BLaER1 (cell line): ENCODE measurements at regions not wholly inside any gene's neighbourhood (a gene's known extent, or its start where the extent isn't known, plus 50 kb on each side); places are given as distances from the start of the nearest gene placed in this dataset.

Experiments used
- H3K27ac ChIP-seq: shearing (Covaris generic); formaldehyde crosslinking; 2 replicates; pipeline ENCODE4 v1.8.1; 2022
- H3K27me3 ChIP-seq: shearing (Covaris generic); formaldehyde crosslinking; 2 replicates; pipeline ENCODE4 v1.8.1; 2022
- H3K36me3 ChIP-seq: shearing (Covaris generic); formaldehyde crosslinking; 2 replicates; pipeline ENCODE4 v1.8.1; 2022
- H3K4me1 ChIP-seq: shearing (Covaris generic); formaldehyde crosslinking; 2 replicates; pipeline ENCODE4 v1.8.1; 2022
- H3K4me2 ChIP-seq: shearing (Covaris generic); formaldehyde crosslinking; 2 replicates; pipeline ENCODE4 v1.8.1; 2022
- H3K4me3 ChIP-seq: shearing (Covaris generic); formaldehyde crosslinking; 2 replicates; pipeline ENCODE4 v1.8.1; 2022
- H3K9ac ChIP-seq: shearing (Covaris generic); formaldehyde crosslinking; 2 replicates; pipeline ENCODE4 v1.8.1; 2022
- H3K9me3 ChIP-seq: shearing (Covaris generic); formaldehyde crosslinking; 2 replicates; pipeline ENCODE4 v1.8.1; 2022
- H4K20me1 ChIP-seq: shearing (Covaris generic); formaldehyde crosslinking; 2 replicates; pipeline ENCODE4 v1.8.1; 2022
- Cebpa-rat ChIP-seq: shearing (Covaris generic); IDR thresholded peaks from 2 replicates; pipeline ENCODE4 v1.8.1; 2022

- Histone ChIP-seq H4K20me1 (no peaks in the 10 kb centered on the region), H3K9me3 (no peaks in the 10 kb centered on the region), H3K27me3 (no peaks in the 10 kb centered on the region), H3K36me3 (no peaks in the 10 kb centered on the region), H3K4me3 (no peak overlapping the region), H3K4me2 (no peak overlapping the region), H3K27ac (no peak overlapping the region), H3K4me1 (no peaks in the 10 kb centered on the region), H3K9ac (no peak overlapping the region)
- TF ChIP-seq Cebpa-rat, result no peak
Measured at GRCh38 chr3:168495932-168496331, 400.2 kb upstream of the GOLIM4 start.

DNA sequence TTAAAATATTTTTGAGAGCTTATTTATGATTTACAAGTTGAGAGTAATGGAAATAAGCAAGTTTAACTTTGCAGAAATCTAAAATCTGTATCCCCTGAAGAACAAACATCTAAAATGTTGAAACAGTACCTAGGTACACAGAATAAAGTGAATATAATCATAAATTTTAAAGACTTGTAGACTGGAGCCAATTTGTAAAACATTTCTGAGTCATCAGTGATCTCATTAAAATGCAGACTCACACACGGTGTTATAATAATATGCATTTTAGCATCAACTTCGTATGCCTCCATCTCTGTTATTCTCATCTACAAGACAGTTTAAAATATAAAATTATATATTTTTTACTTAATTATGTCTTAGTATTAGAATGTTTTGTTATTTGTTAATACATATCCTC lies 399.5 kb upstream of the GOLIM4 start:
- no peaks in the 10 kb centered on the region for H3K27me3 ChIP-seq
- H3K4me2 ChIP-seq, result no peak overlapping the region
- H3K4me1 ChIP-seq, result no peaks in the 10 kb centered on the region
- H4K20me1 ChIP-seq, result no peaks in the 10 kb centered on the region
- no peak overlapping the region for H3K9ac ChIP-seq
- H3K4me3 ChIP-seq, result no peak overlapping the region
- H3K27ac ChIP-seq, result no peak overlapping the region
- no peaks in the 10 kb centered on the region for H3K9me3 ChIP-seq
- no peak for TF ChIP-seq Cebpa-rat
- H3K36me3 ChIP-seq, result no peaks in the 10 kb centered on the region

- TF ChIP-seq Cebpa-rat, result no peak
- no peaks in the 10 kb centered on the region for H3K27me3 ChIP-seq
- H3K4me2 ChIP-seq, result no peak overlapping the region
- no peaks in the 10 kb centered on the region for H4K20me1 ChIP-seq
- H3K4me3 ChIP-seq, result no peak overlapping the region
- H3K4me1 ChIP-seq, result no peaks in the 10 kb centered on the region
- no peak overlapping the region for H3K27ac ChIP-seq
- H3K9ac ChIP-seq, result no peak overlapping the region
- H3K36me3 ChIP-seq, result no peaks in the 10 kb centered on the region
- no peaks in the 10 kb centered on the region for H3K9me3 ChIP-seq
Measured at GRCh38 chr3:168493412-168494205, 397.9 kb upstream of the GOLIM4 start.

- no peak overlapping the region for H3K4me3 ChIP-seq
- H3K9me3 ChIP-seq, result no peaks in the 10 kb centered on the region
- no peak overlapping the region for H3K9ac ChIP-seq
- no peaks in the 10 kb centered on the region for H4K20me1 ChIP-seq
- no peaks in the 10 kb centered on the region for H3K4me1 ChIP-seq
- H3K4me2 ChIP-seq, result no peak overlapping the region
- H3K27ac ChIP-seq, result no peak overlapping the region
- TF ChIP-seq Cebpa-rat, result no peak
- H3K27me3 ChIP-seq, result no peaks in the 10 kb centered on the region
- no peaks in the 10 kb centered on the region for H3K36me3 ChIP-seq
Measured at GRCh38 chr3:168490981-168491380, 395.3 kb upstream of the GOLIM4 start.

- no peaks in the 10 kb centered on the region for H3K9me3 ChIP-seq
- no peaks in the 10 kb centered on the region for H3K27me3 ChIP-seq
- H4K20me1 ChIP-seq, result no peaks in the 10 kb centered on the region
- no peak overlapping the region for H3K9ac ChIP-seq
- no peaks in the 10 kb centered on the region for H3K4me1 ChIP-seq
- no peak overlapping the region for H3K4me3 ChIP-seq
- no peak overlapping the region for H3K4me2 ChIP-seq
- no peaks in the 10 kb centered on the region for H3K36me3 ChIP-seq
- no peak for TF ChIP-seq Cebpa-rat
- H3K27ac ChIP-seq, result no peak overlapping the region
Measured at GRCh38 chr3:168489301-168489700, 393.6 kb upstream of the GOLIM4 start.

- H3K4me1 ChIP-seq, result no peaks in the 10 kb centered on the region
- no peak overlapping the region for H3K9ac ChIP-seq
- H4K20me1 ChIP-seq, result no peaks in the 10 kb centered on the region
- H3K27ac ChIP-seq, result no peak overlapping the region
- no peaks in the 10 kb centered on the region for H3K9me3 ChIP-seq
- H3K36me3 ChIP-seq, result no peaks in the 10 kb centered on the region
- TF ChIP-seq Cebpa-rat, result no peak
- no peaks in the 10 kb centered on the region for H3K27me3 ChIP-seq
- H3K4me2 ChIP-seq, result no peak overlapping the region
- H3K4me3 ChIP-seq, result no peak overlapping the region
Measured at GRCh38 chr3:168485936-168486335, 390.2 kb upstream of the GOLIM4 start.

GRCh38 chr3:168476360-168476980 lies 380.7 kb upstream of the GOLIM4 start:
- Histone ChIP-seq H3K4me1 (no peaks in the 10 kb centered on the region), H3K27me3 (no peaks in the 10 kb centered on the region), H3K4me3 (no peak overlapping the region), H3K27ac (no peak overlapping the region), H3K36me3 (no peaks in the 10 kb centered on the region), H3K9me3 (no peaks in the 10 kb centered on the region), H3K4me2 (no peak overlapping the region), H4K20me1 (no peaks in the 10 kb centered on the region), H3K9ac (no peak overlapping the region)
- no peak for TF ChIP-seq Cebpa-rat

DNA sequence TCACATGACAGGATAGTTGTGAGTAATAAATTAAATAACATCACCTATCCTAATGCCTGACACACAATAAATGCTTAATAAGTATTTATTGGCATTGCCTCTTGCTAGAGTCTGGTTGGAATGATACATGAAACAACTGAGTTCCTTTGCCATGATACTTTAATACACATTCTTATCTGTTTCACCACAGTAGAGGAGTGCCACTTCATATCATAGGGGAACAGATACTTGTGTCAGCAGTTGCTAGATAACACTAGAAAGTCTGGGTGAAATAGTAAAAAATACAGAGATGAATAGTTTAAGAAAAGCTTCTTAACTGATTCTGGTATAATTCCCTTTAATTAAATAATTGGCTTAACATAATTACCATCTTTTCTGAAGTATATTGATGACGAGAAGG lies 380.0 kb upstream of the GOLIM4 start:
- no peak for TF ChIP-seq Cebpa-rat
- Histone ChIP-seq H3K9me3 (no peaks in the 10 kb centered on the region), H3K4me1 (no peaks in the 10 kb centered on the region), H4K20me1 (no peaks in the 10 kb centered on the region), H3K27ac (no peak overlapping the region), H3K4me2 (no peak overlapping the region), H3K9ac (no peak overlapping the region), H3K4me3 (no peak overlapping the region), H3K36me3 (no peaks in the 10 kb centered on the region), H3K27me3 (no peaks in the 10 kb centered on the region)

- H3K4me1 ChIP-seq, result no peaks in the 10 kb centered on the region
- H3K9ac ChIP-seq, result no peak overlapping the region
- no peaks in the 10 kb centered on the region for H3K27me3 ChIP-seq
- no peaks in the 10 kb centered on the region for H3K36me3 ChIP-seq
- no peak overlapping the region for H3K4me3 ChIP-seq
- H3K4me2 ChIP-seq, result no peak overlapping the region
- no peaks in the 10 kb centered on the region for H4K20me1 ChIP-seq
- no peak overlapping the region for H3K27ac ChIP-seq
- no peak for TF ChIP-seq Cebpa-rat
- H3K9me3 ChIP-seq, result no peaks in the 10 kb centered on the region
Measured at GRCh38 chr3:168473334-168473890, 377.7 kb upstream of the GOLIM4 start.

GRCh38 chr3:168472783-168473182 lies 377.1 kb upstream of the GOLIM4 start:
- Histone ChIP-seq H3K36me3 (no peaks in the 10 kb centered on the region), H3K9ac (no peak overlapping the region), H4K20me1 (no peaks in the 10 kb centered on the region), H3K27ac (no peak overlapping the region), H3K4me3 (no peak overlapping the region), H3K27me3 (no peaks in the 10 kb centered on the region), H3K9me3 (no peaks in the 10 kb centered on the region), H3K4me1 (no peaks in the 10 kb centered on the region), H3K4me2 (no peak overlapping the region)
- TF ChIP-seq Cebpa-rat, result no peak
